ENCODE measurements at regions not wholly inside any gene's neighbourhood (a gene's known extent, or its start where the extent isn't known, plus 50 kb on each side); places are given as distances from the start of the nearest gene placed in this dataset.

GRCh38 chr20:20806121-20807095, 94.0 kb upstream of the RALGAPA2 start:
- Histone ChIP-seq H3K36me3 (no peaks in the 10 kb centered on the region), H3K27me3 (no peaks in the 10 kb centered on the region), H3K9me3 (no peaks in the 10 kb centered on the region), H3K27ac (no peak overlapping the region), H3K4me3 (replicated peaks in 1 of 3) (no peak overlapping the region), H3K4me1 (no peaks in the 10 kb centered on the region)
- no peak for DNase-seq
- TF ChIP-seq POLR2A (IDR thresholded peaks at IDR 0.05) = no peak
- TF ChIP-seq, protein P1, sequence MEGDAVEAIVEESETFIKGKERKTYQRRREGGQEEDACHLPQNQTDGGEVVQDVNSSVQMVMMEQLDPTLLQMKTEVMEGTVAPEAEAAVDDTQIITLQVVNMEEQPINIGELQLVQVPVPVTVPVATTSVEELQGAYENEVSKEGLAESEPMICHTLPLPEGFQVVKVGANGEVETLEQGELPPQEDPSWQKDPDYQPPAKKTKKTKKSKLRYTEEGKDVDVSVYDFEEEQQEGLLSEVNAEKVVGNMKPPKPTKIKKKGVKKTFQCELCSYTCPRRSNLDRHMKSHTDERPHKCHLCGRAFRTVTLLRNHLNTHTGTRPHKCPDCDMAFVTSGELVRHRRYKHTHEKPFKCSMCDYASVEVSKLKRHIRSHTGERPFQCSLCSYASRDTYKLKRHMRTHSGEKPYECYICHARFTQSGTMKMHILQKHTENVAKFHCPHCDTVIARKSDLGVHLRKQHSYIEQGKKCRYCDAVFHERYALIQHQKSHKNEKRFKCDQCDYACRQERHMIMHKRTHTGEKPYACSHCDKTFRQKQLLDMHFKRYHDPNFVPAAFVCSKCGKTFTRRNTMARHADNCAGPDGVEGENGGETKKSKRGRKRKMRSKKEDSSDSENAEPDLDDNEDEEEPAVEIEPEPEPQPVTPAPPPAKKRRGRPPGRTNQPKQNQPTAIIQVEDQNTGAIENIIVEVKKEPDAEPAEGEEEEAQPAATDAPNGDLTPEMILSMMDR (IDR thresholded peaks at IDR 0.05) = no peak
- intact Hi-C loops (cut with DNase I) = no loop called here
- 84 to 92% methylated on average over 12 of the region's 12 CpGs for WGBS, 2 donors

DNA sequence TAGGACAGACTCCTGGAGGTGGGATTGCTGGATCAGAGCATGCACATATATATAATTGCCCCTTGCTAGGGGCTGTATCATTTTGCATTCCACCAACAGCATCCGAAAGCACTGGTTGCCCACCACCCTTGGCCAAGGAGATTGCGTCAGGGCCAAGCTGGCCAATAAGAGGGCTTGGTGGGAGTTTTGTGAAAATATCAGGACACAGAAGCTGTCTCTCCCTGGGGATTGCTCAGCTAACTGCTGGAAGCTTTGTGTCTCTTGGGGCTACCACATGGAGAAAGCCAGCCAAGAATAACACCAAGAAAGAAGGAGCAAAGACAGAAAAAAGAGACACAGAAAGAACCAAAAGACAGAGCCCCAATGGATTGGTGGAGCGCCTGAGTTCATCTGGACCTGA, 90.6 kb upstream of the RALGAPA2 start:
- intact Hi-C loops (cut with DNase I) = no loop called here
- Histone ChIP-seq H3K4me1 (no peaks in the 10 kb centered on the region), H3K9me3 (no peaks in the 10 kb centered on the region), H3K27me3 (no peaks in the 10 kb centered on the region), H3K36me3 (no peaks in the 10 kb centered on the region), H3K27ac (no peak overlapping the region), H3K4me3 (replicated peaks in 1 of 3) (no peak overlapping the region)
- TF ChIP-seq POLR2A (IDR thresholded peaks at IDR 0.05) = no peak
- TF ChIP-seq, protein P1 (IDR thresholded peaks at IDR 0.05) = no peak
- no peak for DNase-seq
- WGBS, 2 donors = 85 to 92% methylated on average over 3 of the region's 3 CpGs

DNA sequence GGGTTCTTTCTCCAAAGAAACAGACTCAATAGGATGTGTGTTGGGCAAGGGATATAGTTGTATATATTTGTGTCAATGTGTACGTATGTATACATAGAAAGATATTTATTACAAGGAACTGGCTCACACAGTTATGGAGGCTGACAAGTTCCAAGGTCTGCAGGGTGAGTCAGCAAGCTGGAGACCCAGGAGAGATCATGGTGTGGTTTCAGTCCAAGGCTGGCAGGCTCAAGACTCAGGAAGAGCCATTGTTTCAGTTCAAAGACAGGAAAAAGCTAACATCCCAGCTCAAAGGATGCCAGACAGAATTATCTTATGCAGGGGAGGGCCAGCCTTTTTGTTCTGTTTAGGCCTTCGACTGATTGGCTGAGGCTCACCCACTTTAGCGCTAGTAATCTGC, 89.9 kb upstream of the RALGAPA2 start:
- no peak for DNase-seq
- Histone ChIP-seq H3K27ac (no peak overlapping the region), H3K9me3 (no peaks in the 10 kb centered on the region), H3K4me3 (replicated peaks in 1 of 3) (no peak overlapping the region), H3K27me3 (no peaks in the 10 kb centered on the region), H3K36me3 (no peaks in the 10 kb centered on the region), H3K4me1 (no peaks in the 10 kb centered on the region)
- intact Hi-C loops (cut with DNase I) = no loop called here
- TF ChIP-seq POLR2A (IDR thresholded peaks at IDR 0.05) = no peak
- TF ChIP-seq, protein P1 (IDR thresholded peaks at IDR 0.05) = no peak
- WGBS, 2 donors = 82 to 83% methylated on average over 3 of the region's 3 CpGs

- intact Hi-C loops (cut with DNase I) = no loop called here
- Histone ChIP-seq H3K9me3 (no peaks in the 10 kb centered on the region), H3K4me1 (no peaks in the 10 kb centered on the region), H3K27me3 (no peaks in the 10 kb centered on the region), H3K36me3 (no peaks in the 10 kb centered on the region), H3K27ac (no peak overlapping the region), H3K4me3 (replicated peaks in 1 of 3) (no peak overlapping the region)
- TF ChIP-seq, protein P1 (IDR thresholded peaks at IDR 0.05) = no peak
- no peak for TF ChIP-seq POLR2A (IDR thresholded peaks at IDR 0.05)
- DNase-seq = no peak
- 87 to 91% methylated on average over 6 of the region's 6 CpGs for WGBS, 2 donors
Observed at GRCh38 chr20:20799716-20800312, 87.4 kb upstream of the RALGAPA2 start.

Measured in thyroid gland (tissue), 4 donors.